Ascending aorta (tissue), 2 donors: ENCODE measurements at regions not wholly inside any gene's neighbourhood (a gene's known extent, or its start where the extent isn't known, plus 50 kb on each side); places are given as distances from the start of the nearest gene placed in this dataset.

Experiments used
- DNase-seq, 2 donors: peaks; one replicate each; pipeline ENCODE4 v3.0.0-alpha.2; 2019; ENCODE audit warnings: low spot score in 2 of 2
- H3K27ac ChIP-seq, 2 donors: fragments of 200-600 bp; sonication (generic); one replicate each; pipeline ENCODE4 v1.5.1; 2016 to 2017; ENCODE audit warnings: mild to moderate bottlenecking in 1 of 2
- H3K27me3 ChIP-seq: fragments of 200-600 bp; sonication (generic); one replicate; pipeline ENCODE4 v1.5.1; 2017
- H3K36me3 ChIP-seq, 2 donors: fragments of 200-600 bp; sonication (generic); one replicate each; pipeline ENCODE4 v1.5.1; 2016
- H3K4me1 ChIP-seq, 2 donors: fragments of 200-600 bp; sonication (generic); one replicate each; pipeline ENCODE4 v1.5.1; 2016 to 2017; ENCODE audit warnings: mild to moderate bottlenecking in 1 of 2
- H3K4me3 ChIP-seq, 2 donors: fragments of 200-600 bp; sonication (generic); one replicate each; pipeline ENCODE4 v1.5.1; 2016 to 2017; ENCODE audit warnings: mild to moderate bottlenecking in 1 of 2
- H3K9me3 ChIP-seq, 2 donors: fragments of 200-600 bp; sonication (generic); one replicate each; pipeline ENCODE4 v1.5.1; 2016
- CTCF ChIP-seq, 3 experiments: fragments of 200-600 bp in 2 of 3; fragments of 450-650 bp in 1 of 3; sonication (generic) in 2 of 3; IDR thresholded peaks; one replicate each; pipeline ENCODE4 v1.5.1; 2016 to 2019; ENCODE audit warnings: antibody characterized with exemption in 3 of 3, mild to moderate bottlenecking in 1 of 3, moderate library complexity in 1 of 3
- intact Hi-C: fragments of 100-400 bp; cut with DNase I; formaldehyde crosslinking; loops from one replicate; pipeline ENCODE4 v1.15.1; 2023

DNA sequence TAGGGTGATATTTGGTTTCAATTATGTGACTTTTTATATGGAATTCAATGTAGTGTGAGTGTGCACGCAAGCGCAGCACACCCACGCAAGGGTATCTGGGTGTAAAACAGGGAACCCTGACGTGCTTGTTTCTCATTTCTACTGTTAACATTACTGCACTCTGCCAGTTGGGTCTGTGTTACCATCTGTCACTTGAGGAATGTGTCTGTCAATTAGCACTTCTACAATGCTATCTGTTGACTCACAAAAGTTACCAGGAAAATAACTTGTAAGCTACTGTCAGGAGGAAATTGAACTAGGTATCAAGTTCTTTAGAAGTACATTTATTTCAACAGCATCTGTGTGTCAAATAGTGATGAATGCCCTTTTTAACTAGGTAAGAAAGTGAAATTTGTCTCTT, 695.5 kb upstream of the LRFN5 start:
- Histone ChIP-seq H3K4me1 (no peaks in the 10 kb centered on the region), H3K27me3 (no peaks in the 10 kb centered on the region), H3K27ac (no peak overlapping the region), H3K4me3 (no peak overlapping the region), H3K36me3 (no peaks in the 10 kb centered on the region), H3K9me3 (no peaks in the 10 kb centered on the region)
- DNase-seq: no peak
- intact Hi-C loops: no loop called here
- TF ChIP-seq CTCF (IDR thresholded peaks at IDR 0.05): no peak

DNA sequence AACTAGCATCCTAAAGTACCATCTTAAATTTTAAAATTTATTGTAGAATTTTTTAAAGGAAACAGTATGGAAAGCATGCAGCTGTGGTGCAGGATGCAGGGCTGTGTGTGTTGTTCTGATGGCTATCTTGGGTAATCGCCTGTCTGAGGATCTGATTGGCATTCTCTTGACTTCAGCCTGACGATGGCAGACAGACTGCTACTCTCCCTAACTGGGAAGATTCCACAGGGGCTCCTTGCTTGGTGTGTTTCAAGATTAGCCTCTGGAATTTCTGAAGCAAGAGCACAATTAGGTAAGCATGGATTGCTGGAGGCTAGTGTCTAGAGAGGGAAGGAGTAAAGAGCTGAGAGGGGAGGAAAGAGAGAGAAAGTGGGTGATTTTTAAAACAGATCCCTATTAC, 696.8 kb upstream of the LRFN5 start:
- Histone ChIP-seq H3K27ac (no peak overlapping the region), H3K27me3 (no peaks in the 10 kb centered on the region), H3K36me3 (no peaks in the 10 kb centered on the region), H3K9me3 (no peaks in the 10 kb centered on the region), H3K4me1 (no peaks in the 10 kb centered on the region), H3K4me3 (no peak overlapping the region)
- intact Hi-C loops: no loop called here
- DNase-seq: no peak
- no peak for TF ChIP-seq CTCF (IDR thresholded peaks at IDR 0.05)

GRCh38 chr14:40903709-40904108, 703.0 kb upstream of the LRFN5 start:
- intact Hi-C loops: no loop called here
- no peaks in the 10 kb centered on the region for H3K36me3 ChIP-seq
- H3K27me3 ChIP-seq: no peaks in the 10 kb centered on the region
- no peak for TF ChIP-seq CTCF (IDR thresholded peaks at IDR 0.05)
- H3K9me3 ChIP-seq: no peaks in the 10 kb centered on the region
- no peaks in the 10 kb centered on the region for H3K4me1 ChIP-seq
- H3K4me3 ChIP-seq: no peak overlapping the region
- H3K27ac ChIP-seq: no peak overlapping the region
- no peak for DNase-seq

DNA sequence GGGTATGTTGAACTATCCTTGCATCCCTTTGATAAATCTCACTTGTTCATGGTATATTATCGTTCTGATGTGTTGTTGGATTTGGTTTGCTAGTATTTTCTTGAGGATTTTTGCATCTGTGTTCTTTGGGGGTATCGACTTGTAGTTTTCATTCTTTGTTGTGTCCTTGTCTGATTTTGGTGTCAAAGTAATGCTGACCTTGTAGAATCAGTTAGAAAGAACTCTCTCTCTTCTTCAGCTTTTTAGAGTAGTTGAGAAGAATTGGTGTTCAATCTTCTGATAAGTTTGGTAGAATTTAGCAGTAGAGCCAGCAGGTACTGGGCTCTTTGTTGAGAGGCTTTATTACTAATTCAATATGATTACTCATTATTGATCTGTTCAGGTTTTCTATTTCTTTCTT, 707.2 kb upstream of the LRFN5 start:
- no peak for TF ChIP-seq CTCF (IDR thresholded peaks at IDR 0.05)
- intact Hi-C loops: no loop called here
- no peaks in the 10 kb centered on the region for H3K9me3 ChIP-seq

DNA sequence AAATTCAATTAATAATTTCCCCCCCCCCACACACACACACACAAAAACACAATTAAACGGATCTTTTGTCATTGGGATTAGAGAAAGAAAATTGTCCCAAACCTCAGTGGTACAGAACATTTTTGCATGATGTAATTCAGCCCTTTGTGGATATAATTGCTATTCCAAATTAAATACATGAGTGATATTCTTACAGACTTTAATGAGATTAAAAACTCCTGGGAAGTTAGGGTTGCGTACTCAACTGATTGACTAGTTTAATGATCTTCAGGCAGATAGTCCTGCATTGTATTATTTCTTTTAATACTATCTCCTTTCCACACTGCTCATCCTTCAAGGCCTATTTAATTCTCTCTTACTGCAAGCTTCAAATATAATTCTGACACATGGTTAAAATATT, 711.8 kb upstream of the LRFN5 start:
- no peak for DNase-seq
- no peak overlapping the region for H3K4me3 ChIP-seq
- no peaks in the 10 kb centered on the region for H3K9me3 ChIP-seq
- no peaks in the 10 kb centered on the region for H3K36me3 ChIP-seq
- intact Hi-C loops: no loop called here
- TF ChIP-seq CTCF (IDR thresholded peaks at IDR 0.05): no peak
- no peaks in the 10 kb centered on the region for H3K4me1 ChIP-seq
- H3K27me3 ChIP-seq: no peaks in the 10 kb centered on the region
- H3K27ac ChIP-seq: no peak overlapping the region

More for the DNA sequence above, 707.2 kb upstream of the LRFN5 start:
- no peak for DNase-seq
- Histone ChIP-seq H3K27me3 (no peaks in the 10 kb centered on the region), H3K4me3 (no peak overlapping the region), H3K4me1 (no peaks in the 10 kb centered on the region), H3K36me3 (no peaks in the 10 kb centered on the region), H3K27ac (no peak overlapping the region)

DNA sequence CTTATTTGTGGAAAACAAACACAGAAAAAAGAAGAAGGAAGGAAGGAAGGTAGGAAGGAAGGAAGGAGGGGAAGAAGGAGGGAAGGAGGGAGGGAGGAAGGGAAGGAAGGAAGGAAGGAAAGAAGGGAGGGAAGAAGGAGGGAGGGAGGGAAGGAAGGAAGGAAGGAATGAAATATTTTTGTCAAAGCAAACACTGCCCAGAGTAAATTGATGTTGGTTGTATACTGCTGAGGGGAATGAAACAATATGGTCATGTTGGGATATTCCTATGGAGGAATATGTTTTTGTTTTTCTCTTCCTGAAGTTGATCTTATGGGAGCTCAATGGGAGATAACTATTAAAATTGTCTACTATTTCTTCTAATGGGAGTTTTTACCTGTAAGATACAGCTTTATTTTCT, 717.5 kb upstream of the LRFN5 start:
- no peaks in the 10 kb centered on the region for H3K36me3 ChIP-seq
- no peak overlapping the region for H3K4me3 ChIP-seq
- H3K9me3 ChIP-seq: no peaks in the 10 kb centered on the region
- no peaks in the 10 kb centered on the region for H3K4me1 ChIP-seq
- no peaks in the 10 kb centered on the region for H3K27me3 ChIP-seq
- TF ChIP-seq CTCF (IDR thresholded peaks at IDR 0.05): no peak
- H3K27ac ChIP-seq: no peak overlapping the region
- intact Hi-C loops: no loop called here
- DNase-seq: no peak
